GM12891 (cell line): ENCODE measurements at regions not wholly inside any gene's neighbourhood (a gene's known extent, or its start where the extent isn't known, plus 50 kb on each side); places are given as distances from the start of the nearest gene placed in this dataset.

Source experiments
- POLR2A ChIP-seq: IDR thresholded peaks from 2 replicates; pipeline ENCODE4 v1.6.1; 2011; ENCODE audit warnings: low read depth, low read length, control low read depth
- TAF1 ChIP-seq: IDR thresholded peaks from 2 replicates; pipeline ENCODE4 v1.6.1; 2011; ENCODE audit warnings: low read depth, low read length, control low read depth

GRCh38 chr5:2430606-2431005, 320.9 kb downstream of the IRX2 start:
- TF ChIP-seq TAF1: no peak
- TF ChIP-seq POLR2A: no peak
